ENCODE measurements at regions not wholly inside any gene's neighbourhood (a gene's known extent, or its start where the extent isn't known, plus 50 kb on each side); places are given as distances from the start of the nearest gene placed in this dataset.

DNA sequence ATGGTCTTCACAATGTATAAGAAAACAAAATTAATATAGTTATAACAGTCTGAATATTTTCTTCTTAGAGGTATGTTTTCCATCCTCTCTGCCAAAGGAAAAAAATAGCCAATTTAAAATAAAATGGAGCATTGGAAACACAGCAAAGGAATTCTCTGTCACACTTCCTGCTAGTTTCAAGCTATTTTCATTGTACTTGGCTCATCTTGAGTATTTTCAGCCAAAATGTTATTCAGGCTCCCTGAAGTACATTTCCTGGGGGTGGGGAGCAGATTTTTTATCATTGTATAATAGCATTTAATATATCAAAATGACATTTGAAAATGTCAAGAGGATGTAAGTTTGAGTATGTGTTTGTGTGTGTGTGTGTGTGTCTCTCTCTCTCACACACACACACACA lies 463.6 kb upstream of the REG3G start:
- TF ChIP-seq, protein P1, sequence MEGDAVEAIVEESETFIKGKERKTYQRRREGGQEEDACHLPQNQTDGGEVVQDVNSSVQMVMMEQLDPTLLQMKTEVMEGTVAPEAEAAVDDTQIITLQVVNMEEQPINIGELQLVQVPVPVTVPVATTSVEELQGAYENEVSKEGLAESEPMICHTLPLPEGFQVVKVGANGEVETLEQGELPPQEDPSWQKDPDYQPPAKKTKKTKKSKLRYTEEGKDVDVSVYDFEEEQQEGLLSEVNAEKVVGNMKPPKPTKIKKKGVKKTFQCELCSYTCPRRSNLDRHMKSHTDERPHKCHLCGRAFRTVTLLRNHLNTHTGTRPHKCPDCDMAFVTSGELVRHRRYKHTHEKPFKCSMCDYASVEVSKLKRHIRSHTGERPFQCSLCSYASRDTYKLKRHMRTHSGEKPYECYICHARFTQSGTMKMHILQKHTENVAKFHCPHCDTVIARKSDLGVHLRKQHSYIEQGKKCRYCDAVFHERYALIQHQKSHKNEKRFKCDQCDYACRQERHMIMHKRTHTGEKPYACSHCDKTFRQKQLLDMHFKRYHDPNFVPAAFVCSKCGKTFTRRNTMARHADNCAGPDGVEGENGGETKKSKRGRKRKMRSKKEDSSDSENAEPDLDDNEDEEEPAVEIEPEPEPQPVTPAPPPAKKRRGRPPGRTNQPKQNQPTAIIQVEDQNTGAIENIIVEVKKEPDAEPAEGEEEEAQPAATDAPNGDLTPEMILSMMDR (conservative IDR thresholded peaks at IDR 0.05 in 1 of 2, IDR thresholded peaks at IDR 0.05 in 1 of 2; ENCODE audit: low read depth in 1 of 2, low read length in 2 of 2): no peak
- no peak for TF ChIP-seq EZH2 (IDR thresholded peaks at IDR 0.05; ENCODE audit: low read length, missing control alignments)
